A549 (cell line): ENCODE measurements at regions not wholly inside any gene's neighbourhood (a gene's known extent, or its start where the extent isn't known, plus 50 kb on each side); places are given as distances from the start of the nearest gene placed in this dataset.
A peak's percentile ranks its signal among the peaks of the same experiment; 100 is the strongest.
"Not testable (repeated sequence)": the region's sequence is repeated elsewhere in the genome, so short reads cannot be mapped to it uniquely, and the experiment has no call there.

Experiments used
- ATAC-seq, 2 experiments: fragments of 200-7000 bp in 1 of 2; fragments of >200 bp in 1 of 2; cut with Nextera tagmentation in 1 of 2; cut with Tn5 transposase in 1 of 2; 3 replicates each; pipeline versions ENCODE4 v1.8.0 to v1.9.1; 2018 to 2020; ENCODE audit warnings: mild to moderate bottlenecking in 1 of 2, moderate library complexity in 1 of 2
- CTCF ChIA-PET: fragments of 300-600 bp; sonication (Branson Sonifier 250); formaldehyde crosslinking; extraction: SDS; loops from one replicate; lab custom pipeline; 2021; ENCODE audit warnings: antibody characterized with exemption, inconsistent platforms; lab: Yijun Ruan, JAX
- POLR2A ChIA-PET: fragments of 350-600 bp; formaldehyde crosslinking; extraction: SDS; loops from one replicate; lab custom pipeline; 2021; ENCODE audit warnings: antibody characterized with exemption, inconsistent platforms; lab: Yijun Ruan, JAX
- DNase-seq, 2 experiments: peaks; one replicate each; pipeline versions ENCODE4 v3.0.0 to v3.0.0-alpha.2; 2011 to 2016; ENCODE audit warnings: low read depth in 1 of 2, low spot score in 1 of 2
- FAIRE-seq: peaks from 2 replicates; lab custom pipeline; 2011; peaks lifted over from hg19 to GRCh38; lab: Jason Lieb, UNC
- H3K27ac ChIP-seq, 2 experiments: fragments of >200 bp; sonication (Bioruptor Twin); formaldehyde crosslinking; 3 replicates each; pipeline ENCODE4 v1.5.1; 2016 to 2017
- H3K4me1 ChIP-seq: fragments of >200 bp; sonication (Bioruptor Twin); formaldehyde crosslinking; 3 replicates; pipeline ENCODE4 v1.6.1; 2016
- H3K4me2 ChIP-seq: fragments of >200 bp; sonication (Bioruptor Twin); formaldehyde crosslinking; 3 replicates; pipeline ENCODE4 v1.6.1; 2016
- H3K4me3 ChIP-seq: fragments of >200 bp; sonication (Bioruptor Twin); formaldehyde crosslinking; 3 replicates; pipeline ENCODE4 v1.5.1; 2016
- H3K9me3 ChIP-seq: fragments of >200 bp; sonication (Bioruptor Twin); formaldehyde crosslinking; 3 replicates; pipeline ENCODE4 v1.6.1; 2016
- CEBPB ChIP-seq, 2 experiments: fragments of >200 bp in 1 of 2; sonication (Bioruptor Twin) in 1 of 2; formaldehyde crosslinking in 1 of 2; IDR thresholded peaks; 2 replicates each; pipeline ENCODE4 v1.6.1; 2012 to 2016
- E2F6 ChIP-seq: IDR thresholded peaks from 2 replicates; pipeline ENCODE4 v1.6.1; 2012; ENCODE audit warnings: low read depth, borderline replicate concordance
- EHF ChIP-seq: fragments of 250-450 bp; sonication (Bioruptor Pico); IDR thresholded peaks from 2 replicates; pipeline ENCODE4 v1.5.0; 2020; ENCODE audit warnings: mild to moderate bottlenecking
- EHMT2 ChIP-seq: fragments of 200-600 bp; sonication (generic); IDR thresholded peaks from 2 replicates; pipeline ENCODE4 v1.6.1; 2016; ENCODE audit warnings: antibody characterized with exemption, low read depth, mild to moderate bottlenecking, moderate library complexity
- FOXS1 ChIP-seq: fragments of 250-450 bp; sonication (Bioruptor Pico); IDR thresholded peaks from 2 replicates; pipeline ENCODE4 v1.5.0; 2020; ENCODE audit warnings: mild to moderate bottlenecking, moderate library complexity
- HDAC2 ChIP-seq: fragments of 200-600 bp; sonication (generic); IDR thresholded peaks from 2 replicates; pipeline ENCODE4 v1.6.1; 2016
- HOXA7 ChIP-seq: fragments of 250-450 bp; sonication (Bioruptor Pico); IDR thresholded peaks from 2 replicates; pipeline ENCODE4 v1.5.0; 2020; ENCODE audit warnings: mild to moderate bottlenecking, moderate library complexity
- HOXB5 ChIP-seq: fragments of 250-450 bp; sonication (Bioruptor Pico); IDR thresholded peaks from 2 replicates; pipeline ENCODE4 v1.5.0; 2020; ENCODE audit warnings: mild to moderate bottlenecking, moderate library complexity
- MAFK ChIP-seq: fragments of 450-650 bp; IDR thresholded peaks from 2 replicates; pipeline ENCODE4 v1.6.1; 2014; ENCODE audit not compliant: partially characterized antibody
- MYC ChIP-seq: IDR thresholded peaks from 2 replicates; pipeline ENCODE4 v1.6.1; 2012; ENCODE audit warnings: mild to moderate bottlenecking, inconsistent platforms, low read length, improper control_type of control experiment, borderline replicate concordance
- PBX3 ChIP-seq: IDR thresholded peaks from 2 replicates; pipeline ENCODE4 v1.6.1; 2012
- POLR2A ChIP-seq: IDR thresholded peaks from 2 replicates; pipeline ENCODE4 v1.6.1; 2012; ENCODE audit warnings: mild to moderate bottlenecking, low read length
- RARB ChIP-seq: fragments of 250-450 bp; sonication (Bioruptor Pico); IDR thresholded peaks from 2 replicates; pipeline ENCODE4 v1.8.0; 2021; ENCODE audit warnings: mild to moderate bottlenecking, moderate library complexity
- RCOR1 ChIP-seq: fragments of 150-350 bp; IDR thresholded peaks from 2 replicates; pipeline ENCODE4 v1.6.1; 2014; ENCODE audit warnings: antibody characterized with exemption, low read length, low read depth
- RFX5 ChIP-seq: fragments of 450-650 bp; IDR thresholded peaks from 2 replicates; pipeline ENCODE4 v1.7.1; 2014; ENCODE audit warnings: antibody characterized with exemption, mild to moderate bottlenecking, moderate library complexity
- TFCP2L1 ChIP-seq: fragments of 250-450 bp; sonication (Bioruptor Pico); IDR thresholded peaks from 2 replicates; pipeline ENCODE4 v1.5.0; 2021; ENCODE audit warnings: mild to moderate bottlenecking
- ZC3H11A ChIP-seq: fragments of 450-650 bp; IDR thresholded peaks from 2 replicates; pipeline ENCODE4 v1.6.1; 2014; ENCODE audit warnings: antibody characterized with exemption, mild to moderate bottlenecking
- ZFP36 ChIP-seq: fragments of 450-650 bp; IDR thresholded peaks from 2 replicates; pipeline ENCODE4 v1.6.1; 2014; ENCODE audit warnings: borderline replicate concordance; ENCODE audit not compliant: partially characterized antibody
- ZNF302 ChIP-seq: fragments of 250-450 bp; sonication (Bioruptor Pico); IDR thresholded peaks from 2 replicates; pipeline ENCODE4 v1.9.0; 2021; ENCODE audit warnings: inconsistent platforms, mild to moderate bottlenecking, moderate library complexity
- WGBS: methylation state at CpG from one replicate; pipeline ENCODE4 v1.1.6; 2017; ENCODE audit errors: missing lambda C conversion rate; 5-methylcytosine and 5-hydroxymethylcytosine counted together
- TF ChIP-seq, protein P1 (sequence below): fragments of 250-450 bp; sonication (Bioruptor Pico); IDR thresholded peaks from 2 replicates; pipeline ENCODE4 v1.5.0; 2020; ENCODE audit warnings: low read depth, mild to moderate bottlenecking, moderate library complexity
- TF ChIP-seq, protein P2 (sequence below): fragments of 150-350 bp; IDR thresholded peaks from 2 replicates; pipeline ENCODE4 v1.6.1; 2014; ENCODE audit warnings: low read depth, mild to moderate bottlenecking, low read length
- TF ChIP-seq, protein P3 (sequence below): fragments of >200 bp; sonication (Bioruptor Twin); formaldehyde crosslinking; IDR thresholded peaks from 2 replicates; pipeline ENCODE4 v1.6.1; 2016

DNA sequence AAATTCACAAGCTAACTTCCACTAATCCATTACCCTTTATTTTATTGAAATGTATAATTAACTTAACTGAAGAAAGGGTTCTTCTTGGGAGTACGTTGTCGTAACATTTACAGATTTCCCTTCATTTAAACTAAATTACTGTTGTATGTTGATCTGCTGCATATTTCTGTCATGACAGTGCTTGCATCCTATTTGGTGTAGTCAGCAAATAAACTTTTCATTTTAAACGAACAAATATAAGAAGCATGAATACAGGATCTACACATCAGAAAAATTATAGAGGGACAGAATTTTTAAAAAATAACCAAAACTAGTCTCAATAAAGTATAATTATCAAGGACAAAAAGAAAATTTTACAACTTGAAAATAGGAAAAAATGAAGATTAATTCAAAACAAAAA, 66.5 kb upstream of the ZNF267 start:
- 6% methylated on average over 3 of the region's 3 CpGs for WGBS
- ChIA-PET CTCF (no interaction called here), POLR2A (no interaction called here)
- no peak for ATAC-seq
- Histone ChIP-seq H3K27ac (no peak overlapping the region), H3K4me3 (no peak overlapping the region), H3K4me1 (no peaks in the 10 kb centered on the region), H3K9me3 (no peaks in the 10 kb centered on the region), H3K4me2 (no peak overlapping the region)
- no peak for FAIRE-seq
- TF ChIP-seq HOXB5 (CRISPR knock-in tag): no peak
- no peak for TF ChIP-seq ZNF302 (CRISPR knock-in tag)
- no peak for TF ChIP-seq RCOR1
- peak; percentile 50 for TF ChIP-seq MAFK
- TF ChIP-seq FOXS1: no peak
- no peak for TF ChIP-seq E2F6
- no peak for DNase-seq

DNA sequence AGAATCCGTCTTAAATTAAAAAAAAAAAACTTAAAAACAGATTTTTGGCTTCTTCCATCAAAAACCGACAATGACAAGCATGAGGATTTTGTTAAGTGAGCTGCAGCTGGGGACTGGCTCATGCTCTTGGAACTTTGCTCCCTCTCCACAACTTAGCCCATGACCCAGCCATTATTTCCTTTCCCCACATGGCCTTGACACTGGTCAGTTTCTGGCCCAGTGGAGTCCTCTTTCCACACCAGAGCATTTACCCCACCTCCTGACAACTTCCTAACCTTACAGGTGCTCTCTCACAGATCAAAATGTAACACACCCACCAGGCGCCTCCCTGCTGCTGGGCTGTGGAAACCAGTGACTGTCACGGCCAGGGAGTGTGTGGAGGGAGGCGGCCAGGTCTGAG, 62.7 kb upstream of the ZNF267 start:
- 4% methylated on average over 5 of the region's 5 CpGs for WGBS
- Histone ChIP-seq H3K4me1 (no peaks in the 10 kb centered on the region), H3K4me3 (no peak overlapping the region), H3K27ac (no peak overlapping the region), H3K4me2 (no peak overlapping the region), H3K9me3 (no peaks in the 10 kb centered on the region)
- no peak for FAIRE-seq
- ChIA-PET CTCF (no interaction called here), POLR2A (no interaction called here)
- DNase-seq: no peak
- no peak for ATAC-seq
- TF ChIP-seq EHMT2 (no peak), HOXA7 (CRISPR knock-in tag) (no peak), HDAC2 (no peak), FOXS1 (no peak), ZFP36 (no peak), HOXB5 (CRISPR knock-in tag) (no peak), RCOR1 (no peak), ZC3H11A (no peak), EHF (CRISPR knock-in tag) (no peak), E2F6 (no peak), CEBPB (IDR thresholded peaks at IDR 0.05) (no peak), POLR2A (no peak), TFCP2L1 (CRISPR knock-in tag) (no peak), PBX3 (no peak), RFX5 (no peak), RARB (CRISPR knock-in tag) (no peak), MYC (no peak)
- TF ChIP-seq, protein P1, sequence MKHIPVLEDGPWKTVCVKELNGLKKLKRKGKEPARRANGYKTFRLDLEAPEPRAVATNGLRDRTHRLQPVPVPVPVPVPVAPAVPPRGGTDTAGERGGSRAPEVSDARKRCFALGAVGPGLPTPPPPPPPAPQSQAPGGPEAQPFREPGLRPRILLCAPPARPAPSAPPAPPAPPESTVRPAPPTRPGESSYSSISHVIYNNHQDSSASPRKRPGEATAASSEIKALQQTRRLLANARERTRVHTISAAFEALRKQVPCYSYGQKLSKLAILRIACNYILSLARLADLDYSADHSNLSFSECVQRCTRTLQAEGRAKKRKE: no peak
- TF ChIP-seq, protein P2, sequence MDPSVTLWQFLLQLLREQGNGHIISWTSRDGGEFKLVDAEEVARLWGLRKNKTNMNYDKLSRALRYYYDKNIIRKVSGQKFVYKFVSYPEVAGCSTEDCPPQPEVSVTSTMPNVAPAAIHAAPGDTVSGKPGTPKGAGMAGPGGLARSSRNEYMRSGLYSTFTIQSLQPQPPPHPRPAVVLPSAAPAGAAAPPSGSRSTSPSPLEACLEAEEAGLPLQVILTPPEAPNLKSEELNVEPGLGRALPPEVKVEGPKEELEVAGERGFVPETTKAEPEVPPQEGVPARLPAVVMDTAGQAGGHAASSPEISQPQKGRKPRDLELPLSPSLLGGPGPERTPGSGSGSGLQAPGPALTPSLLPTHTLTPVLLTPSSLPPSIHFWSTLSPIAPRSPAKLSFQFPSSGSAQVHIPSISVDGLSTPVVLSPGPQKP: no peak
- TF ChIP-seq, protein P3, sequence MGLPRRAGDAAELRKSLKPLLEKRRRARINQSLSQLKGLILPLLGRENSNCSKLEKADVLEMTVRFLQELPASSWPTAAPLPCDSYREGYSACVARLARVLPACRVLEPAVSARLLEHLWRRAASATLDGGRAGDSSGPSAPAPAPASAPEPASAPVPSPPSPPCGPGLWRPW: no peak

DNA sequence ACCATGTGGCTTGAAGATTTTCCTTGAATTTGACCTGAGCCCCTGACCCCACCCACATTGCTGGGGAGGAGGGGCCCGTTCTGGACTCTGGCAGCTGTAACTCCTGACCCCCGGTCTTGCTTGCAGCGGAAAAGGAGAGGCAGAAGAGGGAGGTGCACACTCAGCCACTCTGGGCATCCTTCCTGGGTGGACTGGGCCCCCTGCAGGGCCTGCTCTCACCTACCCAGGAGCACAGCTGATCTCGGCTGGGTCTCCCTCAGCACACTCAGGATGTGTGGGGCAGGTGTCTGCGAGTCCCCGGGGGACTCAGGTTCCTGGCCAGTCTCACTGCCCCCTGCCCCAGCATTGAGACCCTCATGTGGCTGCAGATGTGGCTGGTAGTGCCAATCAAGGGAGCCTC, 57.5 kb upstream of the ZNF267 start:
- H3K9me3 ChIP-seq, CTCF ChIA-PET, POLR2A ChIA-PET, H3K27ac ChIP-seq, FAIRE-seq, DNase-seq, ATAC-seq, H3K4me1 ChIP-seq, H3K4me3 ChIP-seq, H3K4me2 ChIP-seq: not testable (repeated sequence)
- WGBS: 14% methylated on average over 1 of the region's 6 CpGs
